AG20443 (cell line): ENCODE measurements at regions not wholly inside any gene's neighbourhood (a gene's known extent, or its start where the extent isn't known, plus 50 kb on each side); places are given as distances from the start of the nearest gene placed in this dataset.

ENCODE experiments used
- DNase-seq: peaks from one replicate; pipeline ENCODE4 v3.0.0; 2012; ENCODE audit warnings: low spot score, mixed read lengths

DNA sequence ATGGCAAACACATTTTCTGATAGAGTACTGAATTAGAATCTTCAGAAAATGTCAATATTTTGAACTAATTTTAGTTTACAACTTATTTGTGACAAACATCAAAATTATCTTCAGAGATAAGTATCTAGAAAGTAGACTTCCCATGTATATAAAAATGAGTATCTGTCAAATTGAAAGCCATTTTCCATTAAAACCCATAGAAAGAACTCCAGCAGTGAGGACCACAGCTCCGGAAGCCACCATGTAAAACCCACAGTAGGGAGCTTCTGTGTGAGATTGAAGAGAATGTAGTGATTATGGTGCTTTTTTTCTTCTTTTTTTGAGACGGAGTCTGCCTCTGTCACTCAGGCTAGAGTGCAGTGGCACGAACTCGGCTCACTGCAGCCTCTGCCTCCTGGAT lies 687.0 kb downstream of the TYW1 start:
- no peak for DNase-seq

- no peak for DNase-seq
These were observed 694.1 kb downstream of the TYW1 start for GRCh38 chr7:67690700-67691099.

GRCh38 chr7:67692425-67692824 lies 695.8 kb downstream of the TYW1 start:
- DNase-seq: no peak

GRCh38 chr7:67696124-67696523 lies 699.5 kb downstream of the TYW1 start:
- no peak for DNase-seq

DNA sequence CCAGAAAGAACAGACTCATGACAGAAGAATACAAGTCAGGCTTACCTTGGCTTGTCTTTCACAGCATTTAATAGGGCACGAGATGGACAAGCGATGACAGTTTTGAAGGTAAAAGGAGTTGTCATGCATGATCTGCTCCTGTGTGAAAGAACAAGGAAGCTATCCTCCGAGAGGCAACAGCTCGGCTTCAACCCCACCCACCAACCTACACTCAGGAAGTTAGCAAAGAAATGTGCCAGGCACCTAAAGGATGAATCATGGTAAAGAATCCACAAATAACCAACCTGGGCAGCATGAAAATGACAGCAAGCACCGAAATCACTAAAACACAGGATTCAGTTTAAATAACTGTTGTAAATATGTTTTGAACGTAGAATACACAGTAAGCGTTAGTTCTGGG lies 700.2 kb downstream of the TYW1 start:
- DNase-seq: no peak

GRCh38 chr7:67698354-67698753 lies 701.7 kb downstream of the TYW1 start:
- DNase-seq: no peak

DNA sequence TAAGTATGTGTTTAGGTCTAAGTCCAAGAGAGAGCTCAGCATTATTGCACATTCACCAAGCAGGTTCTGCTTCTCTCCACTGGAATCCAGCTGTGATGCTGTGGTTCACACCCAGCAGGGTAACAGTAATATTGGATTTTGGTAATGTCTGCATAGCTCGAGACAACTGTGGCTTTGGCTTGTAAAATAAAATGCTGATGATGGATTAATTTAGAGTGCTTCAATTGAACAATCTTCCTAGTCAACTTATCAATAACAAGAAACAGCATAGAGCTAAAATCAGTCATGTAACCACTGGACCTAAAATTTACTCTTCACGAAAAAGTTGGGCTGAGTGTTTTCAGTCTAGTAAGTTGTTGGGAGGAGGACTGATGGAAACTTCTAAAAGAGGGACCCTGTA lies 709.2 kb downstream of the TYW1 start:
- DNase-seq: no peak

DNA sequence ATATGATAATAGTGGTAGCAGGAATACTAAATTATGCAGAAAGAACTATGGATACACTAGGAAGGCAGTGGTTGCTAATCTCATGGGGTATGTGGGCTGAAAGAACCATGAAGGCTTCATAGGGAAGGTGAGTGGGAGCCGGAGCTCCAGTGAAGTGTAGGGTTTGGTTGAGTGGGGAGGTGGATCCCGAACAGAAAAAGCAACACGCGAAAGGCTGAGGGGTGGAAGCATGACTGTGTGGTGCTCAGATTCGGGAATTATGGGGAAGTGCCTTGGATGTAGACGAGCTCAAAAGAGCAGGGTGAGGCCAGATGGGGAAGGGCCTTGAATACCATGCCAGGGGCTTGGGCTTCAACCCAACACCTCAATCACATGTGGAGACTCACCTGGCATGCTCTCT lies 715.1 kb downstream of the TYW1 start:
- no peak for DNase-seq

DNA sequence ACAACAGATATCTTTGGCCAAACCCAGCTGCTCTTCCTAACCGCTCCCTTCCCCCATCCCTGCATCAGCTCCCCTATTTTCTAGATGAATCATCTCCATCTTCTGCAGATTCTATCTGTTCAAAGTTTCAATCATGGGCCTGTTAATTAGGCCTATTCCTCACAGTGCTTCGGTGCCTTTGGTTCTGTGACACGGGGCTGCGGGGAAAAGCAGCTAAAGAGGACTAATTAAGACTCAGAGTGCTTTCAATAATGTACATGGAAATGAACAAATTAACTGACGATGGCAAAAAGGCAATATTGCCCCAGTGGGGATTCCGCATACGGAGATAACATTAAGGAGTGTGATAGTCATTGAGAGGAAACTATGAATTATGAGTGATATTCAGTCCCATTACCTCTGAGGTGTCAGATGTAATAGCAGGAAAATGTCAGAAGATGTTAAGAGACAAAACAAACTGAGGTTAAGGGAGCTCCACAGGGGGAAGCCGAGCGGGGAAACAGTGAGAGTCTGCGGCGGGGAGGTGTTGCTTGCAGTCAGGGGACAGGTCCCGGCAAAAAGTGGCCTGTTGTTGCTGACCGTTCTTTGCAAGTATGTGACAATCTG lies 716.9 kb downstream of the TYW1 start:
- DNase-seq: no peak

GRCh38 chr7:67716729-67717128 lies 720.1 kb downstream of the TYW1 start:
- DNase-seq: no peak

DNA sequence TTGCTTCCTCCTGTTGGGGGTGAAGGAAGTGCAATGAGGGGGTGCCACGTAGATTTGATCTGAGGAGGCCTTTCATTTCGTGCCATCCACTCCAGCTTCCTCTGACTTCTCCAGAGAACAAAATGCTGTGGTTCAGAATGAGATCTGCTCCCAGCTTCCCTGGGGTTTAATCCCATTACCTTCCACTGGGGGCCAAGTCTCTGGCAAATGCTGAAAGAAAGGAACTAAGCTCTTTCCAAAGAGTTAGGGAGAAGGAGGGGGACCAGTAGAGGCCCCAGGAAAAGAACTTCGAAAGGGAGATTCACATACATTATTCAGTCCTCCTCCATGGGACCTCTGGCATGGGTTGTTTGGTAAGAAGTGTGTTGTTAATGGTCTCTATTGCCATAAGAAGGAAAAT lies 727.0 kb downstream of the TYW1 start:
- no peak for DNase-seq

DNA sequence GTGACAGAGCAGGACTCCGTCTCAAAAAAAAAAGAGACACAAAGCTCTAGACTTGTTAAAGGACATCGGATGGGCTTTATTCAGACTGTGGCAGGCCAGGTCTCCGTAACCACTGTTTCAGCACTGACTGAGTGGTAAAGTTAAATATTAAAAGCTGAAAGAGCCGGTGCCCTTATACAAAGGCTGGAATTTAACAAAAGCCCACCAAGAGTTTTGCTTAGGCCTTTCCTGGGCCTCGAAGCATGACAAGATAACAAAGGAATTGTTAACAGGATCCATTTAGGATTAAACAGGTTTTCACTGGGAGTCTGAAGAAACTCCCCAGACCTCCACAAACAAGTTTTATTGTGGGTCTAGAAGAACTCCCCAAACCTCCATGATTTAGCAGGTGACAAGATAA lies 727.8 kb downstream of the TYW1 start:
- no peak for DNase-seq

GRCh38 chr7:67724955-67725354 lies 728.3 kb downstream of the TYW1 start:
- DNase-seq: no peak

DNA sequence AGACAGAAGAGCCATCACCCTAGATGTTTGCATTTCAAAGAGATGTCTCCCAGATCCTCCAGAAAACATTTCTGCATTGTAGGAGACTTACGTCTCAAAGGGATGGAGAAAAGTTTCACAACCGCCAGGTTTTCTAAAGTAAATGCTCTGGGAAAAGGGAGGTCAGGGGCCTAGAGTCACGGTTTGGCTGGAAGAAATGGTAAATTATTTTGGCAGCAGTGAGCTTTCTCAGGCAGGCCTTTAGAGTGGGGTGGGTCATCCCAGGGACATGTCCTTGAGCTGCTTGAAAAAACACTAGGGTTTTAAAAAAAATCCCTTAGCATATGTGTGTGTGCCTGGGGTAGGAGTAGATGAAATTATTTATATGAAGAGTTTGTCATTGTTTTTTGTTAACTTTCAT lies 728.8 kb downstream of the TYW1 start:
- no peak for DNase-seq

DNA sequence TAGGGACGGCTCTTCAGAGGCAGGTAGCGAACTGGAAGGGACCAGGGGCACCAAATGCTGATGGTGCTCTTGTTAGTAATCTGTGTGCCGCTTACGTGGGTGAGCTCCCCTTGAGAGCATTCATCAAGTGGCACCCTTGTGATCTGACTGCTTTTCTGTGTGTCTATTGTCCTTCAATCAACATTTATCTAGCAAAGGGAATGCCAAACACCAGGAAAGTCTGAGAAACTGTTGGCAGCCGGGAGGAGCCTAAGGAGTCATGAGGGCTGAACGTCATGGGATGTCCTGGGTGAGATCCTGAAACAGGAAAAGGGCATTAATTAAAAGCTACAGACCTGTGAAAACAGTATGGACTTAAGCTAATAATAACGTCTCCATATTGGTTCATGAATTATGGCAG lies 733.1 kb downstream of the TYW1 start:
- no peak for DNase-seq

GRCh38 chr7:67731704-67732103 lies 735.1 kb downstream of the TYW1 start:
- no peak for DNase-seq

GRCh38 chr7:67732898-67733297 lies 736.3 kb downstream of the TYW1 start:
- DNase-seq: no peak

DNA sequence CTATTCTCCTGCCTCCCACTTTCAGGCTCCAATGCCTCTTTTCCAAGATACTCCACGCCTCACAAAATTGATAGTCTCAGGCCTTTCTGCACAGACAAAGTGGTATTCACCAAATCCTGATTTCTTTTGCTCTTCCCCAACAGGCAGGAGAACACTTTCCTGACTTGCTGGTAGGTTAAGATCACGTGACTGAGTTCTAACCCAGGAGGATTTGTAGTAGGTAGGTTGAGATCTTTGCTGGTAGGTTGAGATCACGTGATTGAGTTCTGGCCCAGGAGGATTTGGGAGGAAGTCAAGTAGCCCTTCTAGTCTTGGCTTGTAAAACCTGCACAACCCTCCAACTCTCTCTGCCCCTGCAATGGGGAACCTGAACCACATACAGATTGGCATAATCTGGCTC lies 741.5 kb downstream of the TYW1 start:
- no peak for DNase-seq

GRCh38 chr7:67738958-67739357 lies 742.3 kb downstream of the TYW1 start:
- peak; percentile 18 for DNase-seq

- no peak for DNase-seq
These were observed 746.9 kb downstream of the TYW1 start for GRCh38 chr7:67743501-67743900.

- DNase-seq: no peak
These were observed 755.6 kb downstream of the TYW1 start for GRCh38 chr7:67752227-67752626.

DNA sequence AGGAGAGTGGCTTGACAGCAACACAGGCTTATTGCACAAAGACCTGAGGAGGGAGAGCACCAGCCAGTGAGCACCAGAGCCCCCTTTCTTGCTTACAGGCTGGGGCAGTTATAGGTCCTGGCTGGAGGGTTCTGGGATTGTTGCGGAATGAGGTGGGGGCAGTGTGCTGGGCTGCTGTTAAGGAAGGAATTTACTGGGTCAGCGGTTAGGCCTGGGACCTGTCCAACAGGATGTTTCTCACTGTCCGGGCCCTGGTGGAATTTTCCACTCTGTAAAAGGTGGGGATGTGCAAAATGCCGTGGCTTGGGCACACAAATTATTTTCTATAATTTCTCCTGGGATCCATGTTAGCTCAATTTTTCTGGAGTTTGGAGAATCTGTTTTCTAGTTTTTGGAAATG lies 757.3 kb downstream of the TYW1 start:
- no peak for DNase-seq

- no peak for DNase-seq
These were observed 758.0 kb downstream of the TYW1 start for GRCh38 chr7:67754651-67755050.

- DNase-seq: no peak
These were observed 761.9 kb downstream of the TYW1 start for GRCh38 chr7:67758551-67758950.

DNA sequence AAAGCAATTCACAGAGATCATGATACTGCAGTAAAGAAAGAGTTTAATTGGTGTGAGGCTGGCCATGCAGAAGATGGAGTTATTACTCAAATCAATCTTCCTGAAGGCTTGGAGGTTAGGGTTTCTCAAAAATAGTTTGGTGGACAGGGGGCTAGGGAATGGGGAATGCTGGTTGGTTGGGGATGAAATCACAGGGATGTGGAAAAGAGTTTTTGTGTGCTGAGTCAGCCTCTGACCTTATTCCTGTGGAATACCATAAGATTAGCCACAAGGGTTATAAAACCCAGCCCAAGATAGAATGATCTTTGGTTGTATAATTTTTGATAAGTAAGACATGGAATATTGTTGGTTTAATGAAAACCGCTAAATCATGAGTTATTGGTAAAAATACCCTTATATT lies 764.3 kb downstream of the TYW1 start:
- no peak for DNase-seq
